ENCODE measurements at regions not wholly inside any gene's neighbourhood (a gene's known extent, or its start where the extent isn't known, plus 50 kb on each side); places are given as distances from the start of the nearest gene placed in this dataset.

DNA sequence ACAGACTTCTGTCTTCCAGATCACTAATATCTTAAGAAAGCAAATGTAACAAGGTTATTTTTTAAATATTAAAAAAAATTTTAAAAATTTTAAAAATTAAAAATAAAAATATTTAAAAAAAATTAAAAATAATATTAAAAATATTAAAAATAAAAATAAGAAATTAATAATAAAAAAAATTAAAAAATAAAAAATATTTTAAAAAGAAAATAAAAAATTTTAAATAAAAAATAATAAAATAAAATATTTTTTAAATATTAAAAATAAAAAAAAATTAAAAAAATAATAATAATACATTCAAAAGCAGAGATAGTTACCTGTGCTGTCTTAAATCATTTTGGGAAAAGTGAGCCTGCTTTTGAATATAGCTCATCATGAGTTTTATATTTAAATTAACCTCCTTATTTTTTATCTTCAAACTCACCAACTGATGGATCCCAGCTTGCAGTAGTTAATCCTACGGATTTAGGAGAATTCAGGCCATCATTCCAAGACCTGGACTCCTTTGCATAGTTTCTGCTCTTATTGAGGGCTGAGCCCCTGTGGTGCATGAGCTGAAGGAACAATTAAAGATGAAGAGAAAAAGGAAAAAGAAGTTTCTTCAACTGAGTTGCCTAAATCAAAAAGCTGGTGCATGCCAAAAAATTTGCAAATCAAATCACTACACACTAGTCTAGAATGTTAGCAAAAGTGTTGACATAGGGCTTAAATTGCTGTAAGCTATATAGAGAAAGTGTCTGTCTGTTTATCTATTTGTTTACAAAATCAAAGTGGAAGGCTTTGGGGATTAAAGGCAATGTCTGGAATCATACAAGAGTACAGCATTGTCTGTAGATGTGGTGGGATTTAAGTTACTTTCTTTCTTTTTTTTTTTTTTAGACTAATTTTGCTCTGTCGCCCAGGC lies 50.5 kb upstream of the ZNF438 start:
- WGBS, 10 experiments: 30 to 100% (median 79%) methylated on average over 1 to 2 of the region's 2 CpGs
- ATAC-seq (replicated peaks in 6 of 8): peak in 1 of 8 experiments; percentile 49
- no peaks in the 10 kb centered on the region for H3K4me1 ChIP-seq (replicated peaks in 1 of 2)
- H3K4me3 ChIP-seq: no peak overlapping the region
- in situ Hi-C loops (cut with MboI; ENCODE audit: low pct_unique_long_range_greater_than_20kb in 2 of 9, low sequenced_read_pairs in 9 of 9, unreplicated experiment in 9 of 9): no loop called here
- no peak overlapping the region for H3K27ac ChIP-seq

DNA sequence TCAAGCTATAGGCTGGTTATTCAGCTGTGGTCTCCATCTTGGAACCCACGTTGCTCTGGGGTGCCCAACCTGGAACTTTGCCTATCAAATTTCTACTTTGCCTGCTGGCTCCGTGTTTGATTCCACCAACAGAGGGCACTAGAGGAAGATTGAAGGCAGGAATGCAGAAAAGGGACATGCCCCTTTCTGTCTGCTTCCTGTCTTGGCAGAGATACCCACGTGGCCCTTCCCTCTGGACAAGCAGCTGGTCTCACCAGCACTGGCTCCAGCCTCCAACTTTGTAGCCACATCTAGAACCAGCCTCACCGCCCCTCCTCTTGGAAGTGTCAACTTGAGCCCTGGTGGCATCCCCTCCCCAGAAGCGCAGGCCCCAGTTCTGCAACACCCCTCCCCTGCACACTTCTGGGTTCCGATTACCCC lies 52.1 kb upstream of the ZNF438 start:
- in situ Hi-C loops (cut with MboI; ENCODE audit: low pct_unique_long_range_greater_than_20kb in 2 of 9, low sequenced_read_pairs in 9 of 9, unreplicated experiment in 9 of 9): no loop called here
- 0 to 53% (median 0%) methylated on average over 1 to 3 of the region's 6 CpGs; no CpG with 5 or more reads in 5 of the 10 experiments for WGBS, 10 experiments
- ATAC-seq (replicated peaks in 6 of 8): peak in 3 of 8 experiments; percentile 49 to 68 (median 54)
- no peaks in the 10 kb centered on the region for H3K4me1 ChIP-seq (replicated peaks in 1 of 2)
- H3K4me3 ChIP-seq: no peak overlapping the region
- no peak overlapping the region for H3K27ac ChIP-seq

DNA sequence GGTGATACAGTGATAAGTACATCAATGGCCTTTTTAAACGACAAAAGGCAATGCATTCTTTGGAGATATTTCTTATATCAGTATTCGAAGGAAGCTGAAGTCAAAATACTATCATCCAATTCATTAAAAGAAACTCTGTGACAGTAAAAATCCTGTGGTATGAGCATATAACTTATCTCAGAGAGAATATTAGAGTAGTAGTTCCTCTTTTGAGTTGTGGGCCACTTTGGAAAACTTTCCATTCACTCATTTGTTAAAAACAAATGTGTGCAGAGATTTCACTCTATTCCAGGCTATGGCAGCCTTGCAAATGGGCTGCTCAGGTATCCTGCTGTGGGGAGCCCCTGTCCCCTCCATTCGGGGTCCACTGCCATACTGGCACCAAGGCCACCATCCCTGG lies 55.3 kb upstream of the ZNF438 start:
- Histone ChIP-seq H3K4me3 (no peak overlapping the region), H3K4me1 (replicated peaks in 1 of 2) (no peaks in the 10 kb centered on the region), H3K27ac (no peak overlapping the region)
- 76 to 100% (median 88%) methylated on average over 1 to 3 of the region's 3 CpGs for WGBS, 10 experiments
- in situ Hi-C loops (cut with MboI; ENCODE audit: low pct_unique_long_range_greater_than_20kb in 2 of 9, low sequenced_read_pairs in 9 of 9, unreplicated experiment in 9 of 9): no loop called here
- ATAC-seq (replicated peaks in 6 of 8): no peak

DNA sequence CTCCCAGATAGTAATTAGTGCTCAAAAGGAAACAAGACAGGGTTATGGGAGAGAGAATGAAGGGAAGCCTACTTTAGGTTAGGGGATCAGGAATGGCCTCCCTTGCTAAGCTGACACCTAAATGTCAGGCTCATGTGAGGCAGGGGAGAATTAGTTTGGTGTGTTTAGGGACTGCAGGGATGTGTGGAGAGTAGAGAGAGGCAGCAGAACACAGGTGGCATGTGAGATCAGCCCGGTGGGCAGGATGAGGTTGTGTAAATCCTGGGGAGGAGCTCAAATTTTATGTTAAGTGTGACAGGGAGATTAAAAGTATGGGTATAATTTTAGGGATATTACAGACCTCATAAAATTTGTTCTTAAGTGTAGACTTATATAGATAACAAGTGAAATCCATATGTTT lies 56.2 kb upstream of the ZNF438 start:
- Histone ChIP-seq H3K27ac (no peak overlapping the region), H3K4me1 (replicated peaks in 1 of 2) (no peaks in the 10 kb centered on the region), H3K4me3 (no peak overlapping the region)
- ATAC-seq (replicated peaks in 6 of 8): no peak
- in situ Hi-C loops (cut with MboI; ENCODE audit: low pct_unique_long_range_greater_than_20kb in 2 of 9, low sequenced_read_pairs in 9 of 9, unreplicated experiment in 9 of 9): no loop called here
- WGBS, 10 experiments: 67 to 100% (median 80%) methylated on average over 1 of the region's 1 CpG; no CpG with 5 or more reads in 3 of the 10 experiments

DNA sequence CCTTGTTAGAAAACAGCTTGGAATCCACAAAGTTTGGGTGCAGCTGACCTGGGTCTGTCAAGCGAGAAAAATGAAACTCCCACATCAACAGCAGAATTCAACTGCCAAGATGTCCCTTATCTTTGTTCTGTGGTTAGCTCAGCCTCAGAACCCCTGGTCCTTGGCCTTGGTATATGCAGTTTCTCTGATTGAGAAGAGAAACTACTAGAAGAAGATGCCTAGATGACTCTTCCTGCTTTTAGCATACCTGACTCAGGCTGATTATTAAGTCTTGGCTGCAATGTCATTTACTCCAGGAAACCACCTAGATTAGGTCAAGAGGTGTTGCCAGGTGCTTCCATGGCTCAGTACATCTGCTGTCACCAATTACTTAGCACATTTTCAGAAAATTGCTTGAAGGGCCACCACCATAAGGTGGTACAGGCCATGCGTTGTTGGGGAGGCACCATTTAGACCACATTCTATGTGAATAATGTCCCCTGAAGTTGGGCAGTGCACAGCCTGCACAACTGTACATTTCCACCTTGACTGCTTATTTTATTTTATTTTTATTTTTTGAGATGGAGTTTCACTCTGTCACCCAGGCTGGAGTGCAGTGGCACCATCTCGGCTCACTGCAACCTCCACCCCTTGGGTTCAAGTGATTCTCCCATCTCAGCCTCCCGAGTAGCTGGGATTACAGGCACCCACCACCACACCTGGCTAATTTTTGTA lies 59.4 kb upstream of the ZNF438 start:
- no peak overlapping the region for H3K4me3 ChIP-seq
- H3K4me1 ChIP-seq (replicated peaks in 1 of 2): peaks cover 0 to 5% of the 10 kb centered on the region in 2 donors
- H3K27ac ChIP-seq: no peak overlapping the region
- no peak for ATAC-seq (replicated peaks in 6 of 8)
- in situ Hi-C loops (cut with MboI; ENCODE audit: low pct_unique_long_range_greater_than_20kb in 2 of 9, low sequenced_read_pairs in 9 of 9, unreplicated experiment in 9 of 9): no loop called here
- 58 to 100% (median 100%) methylated on average over 1 to 3 of the region's 4 CpGs; no CpG with 5 or more reads in 1 of the 10 experiments for WGBS, 10 experiments

DNA sequence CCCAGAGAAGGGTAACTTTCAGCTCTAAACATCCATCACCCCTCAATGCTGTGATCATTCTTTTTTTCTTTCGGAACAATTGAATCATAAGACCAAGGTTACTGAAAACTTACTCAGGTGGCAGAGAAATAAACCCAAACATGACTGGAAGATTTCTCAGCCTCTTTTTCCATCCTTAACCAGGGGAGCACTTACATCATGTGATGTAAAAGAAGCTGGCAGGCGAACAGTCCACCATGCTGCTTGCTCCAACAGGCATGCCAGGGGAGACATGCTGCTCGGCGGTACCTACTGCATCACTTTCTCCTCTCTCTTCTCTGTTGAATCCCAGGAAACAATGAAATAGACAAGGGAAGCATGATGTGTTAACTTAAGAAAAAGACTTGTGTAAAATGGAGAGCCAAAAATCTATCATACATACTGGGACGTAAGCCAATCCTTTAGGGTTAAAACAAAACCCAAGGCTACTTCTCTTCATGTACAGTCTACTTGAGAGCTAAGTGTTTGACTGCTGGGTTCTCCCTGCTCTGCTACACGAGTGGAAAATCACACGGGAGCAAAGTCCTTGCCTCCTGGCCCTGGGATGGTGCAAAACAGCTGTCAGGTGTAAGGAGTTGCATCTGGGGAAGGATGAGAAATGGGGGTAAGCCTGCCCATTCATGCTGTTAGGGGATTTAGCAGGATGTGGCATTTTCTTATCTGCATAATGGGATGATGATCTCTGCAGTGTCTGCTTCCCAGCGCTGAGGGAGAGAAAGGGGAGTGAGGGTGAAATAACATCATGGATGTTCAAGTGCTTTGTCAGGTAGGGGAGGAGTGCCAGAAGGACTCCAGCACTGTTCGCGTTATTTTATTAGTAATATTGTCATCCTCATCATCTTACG lies 64.3 kb upstream of the ZNF438 start:
- WGBS, 10 experiments: 67 to 100% (median 79%) methylated on average over 1 to 7 of the region's 11 CpGs; no CpG with 5 or more reads in 1 of the 10 experiments
- H3K4me3 ChIP-seq: no peak overlapping the region

DNA sequence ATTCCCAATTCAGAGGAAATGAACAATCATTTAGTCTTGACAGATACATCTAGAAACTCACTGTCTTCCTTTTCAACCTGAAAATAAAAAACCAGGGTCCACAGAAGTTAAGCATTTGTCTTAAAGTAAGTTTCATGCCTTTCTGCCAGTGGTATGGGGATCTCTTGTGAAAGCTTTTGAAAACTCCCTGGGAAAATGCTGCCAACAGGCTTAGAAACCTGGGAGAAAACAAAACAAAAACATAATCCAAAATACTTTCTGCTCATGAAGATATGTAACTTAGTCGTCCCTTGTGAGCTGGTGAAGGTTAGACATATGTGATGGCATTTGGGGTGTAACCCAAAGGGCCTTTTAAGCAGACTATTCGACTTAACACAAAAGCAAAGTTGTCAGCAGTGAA lies 66.4 kb upstream of the ZNF438 start:
- WGBS, 10 experiments: 0 to 55% (median 36%) methylated on average over 1 to 2 of the region's 2 CpGs; no CpG with 5 or more reads in 2 of the 10 experiments
- no peak for ATAC-seq (replicated peaks in 6 of 8)
- H3K27ac ChIP-seq: no peak overlapping the region
- peaks cover 5 to 7% of the 10 kb centered on the region in 2 donors for H3K4me1 ChIP-seq (replicated peaks in 1 of 2)
- in situ Hi-C loops (cut with MboI; ENCODE audit: low pct_unique_long_range_greater_than_20kb in 2 of 9, low sequenced_read_pairs in 9 of 9, unreplicated experiment in 9 of 9): no loop called here
- no peak overlapping the region for H3K4me3 ChIP-seq

More for the DNA sequence above, 64.3 kb upstream of the ZNF438 start:
- peaks cover 2 to 5% of the 10 kb centered on the region in 2 donors for H3K4me1 ChIP-seq (replicated peaks in 1 of 2)
- ATAC-seq (replicated peaks in 6 of 8): no peak
- in situ Hi-C loops (cut with MboI; ENCODE audit: low pct_unique_long_range_greater_than_20kb in 2 of 9, low sequenced_read_pairs in 9 of 9, unreplicated experiment in 9 of 9): no loop called here
- no peak overlapping the region for H3K27ac ChIP-seq

DNA sequence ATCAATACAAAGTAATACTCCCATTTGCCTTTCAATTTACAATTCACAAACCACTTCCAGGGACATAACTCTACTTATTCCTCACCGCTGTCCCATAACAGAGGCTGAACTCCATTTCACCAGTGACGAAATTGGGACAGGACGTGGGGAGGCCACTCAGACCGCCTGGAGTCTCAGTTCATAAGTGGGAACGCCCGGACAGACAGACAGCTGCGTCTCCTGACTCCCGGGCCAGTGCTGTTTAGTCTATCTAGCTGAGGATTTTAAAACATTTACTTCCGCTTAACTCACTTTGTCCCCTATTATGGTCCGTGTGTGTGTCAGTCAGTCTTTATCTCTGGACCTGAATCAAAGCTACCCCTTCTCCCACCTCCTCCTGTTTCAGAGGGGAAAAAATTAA lies 67.4 kb upstream of the ZNF438 start:
- no peak overlapping the region for H3K4me3 ChIP-seq
- peaks cover 9 to 10% of the 10 kb centered on the region in 2 donors for H3K4me1 ChIP-seq (replicated peaks in 1 of 2)
- no peak overlapping the region for H3K27ac ChIP-seq
- in situ Hi-C loops (cut with MboI; ENCODE audit: low pct_unique_long_range_greater_than_20kb in 2 of 9, low sequenced_read_pairs in 9 of 9, unreplicated experiment in 9 of 9): no loop called here
- WGBS, 10 experiments: 67 to 94% (median 86%) methylated on average over 2 to 8 of the region's 10 CpGs; no CpG with 5 or more reads in 3 of the 10 experiments
- no peak for ATAC-seq (replicated peaks in 6 of 8)

DNA sequence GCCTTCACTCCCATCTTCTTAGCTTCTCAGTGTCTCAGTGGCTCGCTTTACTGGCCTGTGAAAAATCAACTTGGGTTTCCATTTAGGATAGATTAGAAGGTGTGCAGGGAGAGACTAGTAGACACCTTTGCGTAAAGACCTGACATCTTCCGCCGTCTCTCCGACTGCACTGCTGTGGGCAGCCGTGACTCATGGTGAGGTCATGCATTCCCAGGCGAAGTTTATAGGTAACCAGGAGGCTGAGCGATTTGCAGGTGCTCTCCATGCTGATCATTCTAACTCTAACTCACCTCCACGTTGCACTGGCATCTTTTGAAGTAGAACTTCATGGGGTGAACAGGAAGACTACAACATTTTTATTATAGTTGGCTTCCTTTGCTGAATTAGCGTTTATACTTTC lies 68.0 kb upstream of the ZNF438 start:
- ATAC-seq (replicated peaks in 6 of 8): no peak
- Histone ChIP-seq H3K4me1 (replicated peaks in 1 of 2) (peaks cover 4 to 10% of the 10 kb centered on the region in 2 donors), H3K4me3 (no peak overlapping the region), H3K27ac (no peak overlapping the region)
- 70 to 92% (median 81%) methylated on average over 2 to 9 of the region's 10 CpGs; no CpG with 5 or more reads in 2 of the 10 experiments for WGBS, 10 experiments
- in situ Hi-C loops (cut with MboI; ENCODE audit: low pct_unique_long_range_greater_than_20kb in 2 of 9, low sequenced_read_pairs in 9 of 9, unreplicated experiment in 9 of 9): loop anchor here in 1 of 9 experiments (25.0 kb wide), 1 partner anchor 113 kb away; no protein-coding TSS in a partner anchor

DNA sequence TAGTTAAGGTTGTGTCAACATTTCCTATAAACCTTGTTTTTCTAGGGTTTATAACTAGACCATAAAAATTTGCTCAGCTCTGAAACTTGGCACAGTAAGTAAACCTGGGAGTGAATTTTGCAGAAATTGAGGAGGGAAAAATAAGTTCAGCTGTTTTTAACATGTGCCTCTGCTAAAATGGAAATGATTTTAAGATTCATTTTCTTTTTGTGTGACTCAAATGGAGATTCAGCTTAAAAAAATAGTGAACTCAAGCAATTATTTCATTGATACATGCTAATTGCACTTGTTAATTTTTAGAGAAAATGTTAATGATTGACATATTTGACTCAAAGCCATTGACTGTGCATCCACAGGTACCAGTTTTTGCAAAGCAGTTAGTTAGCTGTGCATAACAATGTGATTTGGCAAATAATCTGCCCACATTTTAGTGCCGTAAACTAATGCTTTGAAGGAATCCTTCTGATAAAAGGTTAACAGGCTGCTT lies 68.5 kb upstream of the ZNF438 start:
- 83 to 100% (median 100%) methylated on average over 1 of the region's 1 CpG; no CpG with 5 or more reads in 2 of the 10 experiments for WGBS, 10 experiments
- Histone ChIP-seq H3K4me1 (replicated peaks in 1 of 2) (peaks cover 4 to 10% of the 10 kb centered on the region in 2 donors), H3K27ac (no peak overlapping the region), H3K4me3 (no peak overlapping the region)
- no peak for ATAC-seq (replicated peaks in 6 of 8)
- in situ Hi-C loops (cut with MboI; ENCODE audit: low pct_unique_long_range_greater_than_20kb in 2 of 9, low sequenced_read_pairs in 9 of 9, unreplicated experiment in 9 of 9): loop anchor here in 1 of 9 experiments (25.0 kb wide), 1 partner anchor 112 kb away; no protein-coding TSS in a partner anchor

DNA sequence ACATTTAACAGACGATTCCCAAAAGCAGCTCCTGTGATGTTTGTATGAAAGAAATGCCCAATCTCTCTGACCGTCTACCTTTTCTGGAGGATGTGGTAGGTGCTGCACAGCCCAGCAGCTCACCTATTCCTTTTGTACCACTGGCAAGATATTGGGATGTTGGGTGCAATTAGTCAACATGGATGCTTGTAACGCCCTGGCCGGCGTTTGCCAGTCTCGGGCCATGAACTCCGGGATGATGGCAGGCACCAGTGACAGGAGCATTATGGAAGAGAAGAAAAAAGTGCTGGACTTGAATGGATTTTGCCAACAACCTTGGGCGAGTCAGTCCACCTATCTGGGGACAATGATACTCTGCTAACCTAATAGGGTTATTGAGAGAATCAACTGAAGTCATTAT lies 69.0 kb upstream of the ZNF438 start:
- Histone ChIP-seq H3K4me3 (no peak overlapping the region), H3K27ac (no peak overlapping the region), H3K4me1 (replicated peaks in 1 of 2) (peaks cover 4 to 10% of the 10 kb centered on the region in 2 donors)
- in situ Hi-C loops (cut with MboI; ENCODE audit: low pct_unique_long_range_greater_than_20kb in 2 of 9, low sequenced_read_pairs in 9 of 9, unreplicated experiment in 9 of 9): loop anchor here in 1 of 9 experiments (25.0 kb wide), 1 partner anchor 112 kb away; no protein-coding TSS in a partner anchor
- 83 to 100% (median 97%) methylated on average over 1 to 8 of the region's 8 CpGs; no CpG with 5 or more reads in 1 of the 10 experiments for WGBS, 10 experiments
- no peak for ATAC-seq (replicated peaks in 6 of 8)

DNA sequence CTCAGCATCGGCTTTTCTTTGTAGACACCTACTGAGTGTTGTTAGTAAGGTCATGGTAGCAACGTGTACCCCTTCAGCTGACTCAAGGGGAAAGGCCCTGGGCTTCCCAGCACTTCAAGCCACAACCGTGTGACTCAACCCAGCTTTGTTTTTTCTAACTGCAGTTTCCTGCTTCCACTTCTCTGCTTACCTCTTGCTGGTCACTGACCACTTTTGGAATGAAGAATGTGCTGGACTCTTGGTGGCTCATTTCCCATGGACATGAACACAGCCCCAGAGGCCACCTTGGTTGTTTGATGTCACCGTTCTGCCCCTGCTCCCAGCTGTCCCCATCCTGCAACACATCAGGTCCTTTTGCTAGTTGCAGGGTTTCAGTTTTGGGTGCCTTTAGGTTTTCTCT lies 69.5 kb upstream of the ZNF438 start:
- H3K4me1 ChIP-seq (replicated peaks in 1 of 2): peaks cover 4 to 10% of the 10 kb centered on the region in 2 donors
- no peak overlapping the region for H3K27ac ChIP-seq
- H3K4me3 ChIP-seq: no peak overlapping the region
- 8 to 94% (median 73%) methylated on average over 1 to 3 of the region's 4 CpGs; no CpG with 5 or more reads in 4 of the 10 experiments for WGBS, 10 experiments
- ATAC-seq (replicated peaks in 6 of 8): peak in 1 of 8 experiments; percentile 23
- in situ Hi-C loops (cut with MboI; ENCODE audit: low pct_unique_long_range_greater_than_20kb in 2 of 9, low sequenced_read_pairs in 9 of 9, unreplicated experiment in 9 of 9): loop anchor here in 1 of 9 experiments (25.0 kb wide), 1 partner anchor 111 kb away; no protein-coding TSS in a partner anchor

All from motor neuron (in vitro differentiated cells).